Effector memory CD8-positive, alpha-beta T cell (primary cell): ENCODE measurements at regions not wholly inside any gene's neighbourhood (a gene's known extent, or its start where the extent isn't known, plus 50 kb on each side); places are given as distances from the start of the nearest gene placed in this dataset.
"Not testable (repeated sequence)": the region's sequence is repeated elsewhere in the genome, so short reads cannot be mapped to it uniquely, and the experiment has no call there.

Experiments used
- ATAC-seq: fragments of 150-1000 bp; cut with Tn5 transposase; replicated peaks from 2 replicates; pipeline ENCODE4 v1.10.0; 2021; ENCODE audit warnings: mild to moderate bottlenecking, moderate library complexity
- DNase-seq, 3 experiments: peaks; one replicate each; pipeline ENCODE4 v3.0.0; 2021
- H3K27ac Mint-ChIP-seq, 2 donors: one replicate each; pipeline ENCODE4 v1.8.0; 2022; ENCODE audit warnings: mild to moderate bottlenecking in 2 of 2, mixed read lengths in 2 of 2, moderate library complexity in 2 of 2
- H3K27me3 Mint-ChIP-seq, 2 donors: one replicate each; pipeline ENCODE4 v1.8.0; 2022; ENCODE audit warnings: mixed read lengths in 2 of 2
- H3K36me3 Mint-ChIP-seq: one replicate; pipeline ENCODE4 v1.8.0; 2022; ENCODE audit warnings: mild to moderate bottlenecking, moderate library complexity, mixed read lengths; ENCODE audit not compliant: insufficient read depth
- H3K4me1 Mint-ChIP-seq, 2 donors: one replicate each; pipeline ENCODE4 v1.8.0; 2022; ENCODE audit warnings: low read depth in 2 of 2, mixed read lengths in 2 of 2
- H3K4me3 Mint-ChIP-seq, 2 donors: one replicate each; pipeline ENCODE4 v1.8.0; 2022; ENCODE audit warnings: mild to moderate bottlenecking in 2 of 2, mixed read lengths in 2 of 2, moderate library complexity in 2 of 2
- H3K9me3 Mint-ChIP-seq, 2 donors: one replicate each; pipeline ENCODE4 v1.8.0; 2022; ENCODE audit warnings: mixed read lengths in 2 of 2

DNA sequence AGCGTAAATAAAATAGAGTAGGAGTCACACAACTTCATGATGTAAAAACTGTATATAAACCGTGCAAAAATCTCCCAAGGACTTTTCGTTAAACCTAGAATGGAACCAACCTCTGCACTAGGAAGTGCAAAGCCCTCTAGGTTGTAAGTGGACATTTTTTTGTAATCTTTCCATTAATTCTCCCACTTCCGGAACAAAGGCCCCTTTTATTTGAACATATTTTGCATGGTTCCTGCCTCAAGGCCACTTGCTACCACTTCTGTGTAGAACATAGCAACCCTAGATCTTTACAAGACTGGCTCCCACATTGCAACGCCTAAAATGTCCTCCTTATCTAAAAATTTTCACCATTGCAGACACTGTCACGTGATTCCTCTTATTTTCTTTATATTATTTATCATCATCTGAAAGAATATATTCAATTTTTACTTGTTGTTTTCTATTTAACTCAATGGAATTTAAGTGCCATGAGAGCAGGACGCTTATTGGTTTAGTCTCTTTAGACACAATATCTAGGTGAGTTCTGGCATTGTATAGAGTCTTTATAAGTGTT, 249.6 kb upstream of the TMEFF2 start:
- Mint-ChIP-seq H3K9me3 (peaks cover 1 to 7% of the 10 kb centered on the region in 2 donors), H3K27me3 (no peaks in the 10 kb centered on the region), H3K36me3 (no peaks in the 10 kb centered on the region), H3K4me3 (no peak overlapping the region), H3K27ac (no peak overlapping the region), H3K4me1 (no peaks in the 10 kb centered on the region)
- DNase-seq (no peak), ATAC-seq (no peak)

DNA sequence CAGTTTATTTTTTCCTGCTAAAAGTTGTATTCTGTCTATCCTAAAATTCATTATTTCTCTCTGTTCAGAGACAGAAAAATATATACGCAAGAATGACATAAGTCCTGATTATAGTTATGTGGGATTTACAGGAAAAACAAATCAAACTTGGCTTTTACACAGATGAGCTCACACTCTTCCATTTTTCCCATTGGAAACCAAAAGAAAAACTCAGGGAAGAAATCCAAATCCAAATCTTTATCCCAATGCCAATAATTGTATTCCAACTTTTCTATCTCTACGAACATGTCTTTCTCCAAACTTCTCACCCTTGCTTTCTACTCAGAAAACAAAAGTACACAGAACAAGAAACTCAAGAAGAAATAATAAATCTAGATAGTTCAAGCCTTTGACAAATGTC, 249.1 kb upstream of the TMEFF2 start:
- ATAC-seq: no peak
- H3K4me3 Mint-ChIP-seq: no peak overlapping the region
- no peak overlapping the region for H3K27ac Mint-ChIP-seq
- no peaks in the 10 kb centered on the region for H3K4me1 Mint-ChIP-seq
- H3K27me3 Mint-ChIP-seq: no peaks in the 10 kb centered on the region
- H3K9me3 Mint-ChIP-seq: peaks cover 1 to 7% of the 10 kb centered on the region in 2 donors
- DNase-seq: no peak
- H3K36me3 Mint-ChIP-seq: no peaks in the 10 kb centered on the region

- no peak for ATAC-seq
- Mint-ChIP-seq H3K36me3 (no peaks in the 10 kb centered on the region), H3K4me3 (no peak overlapping the region), H3K27ac (no peak overlapping the region), H3K27me3 (no peaks in the 10 kb centered on the region), H3K4me1 (no peaks in the 10 kb centered on the region), H3K9me3 (peaks cover 0 to 1% of the 10 kb centered on the region in 2 donors)
- no peak for DNase-seq
Measured at GRCh38 chr2:192438239-192438638, 243.5 kb upstream of the TMEFF2 start.

DNA sequence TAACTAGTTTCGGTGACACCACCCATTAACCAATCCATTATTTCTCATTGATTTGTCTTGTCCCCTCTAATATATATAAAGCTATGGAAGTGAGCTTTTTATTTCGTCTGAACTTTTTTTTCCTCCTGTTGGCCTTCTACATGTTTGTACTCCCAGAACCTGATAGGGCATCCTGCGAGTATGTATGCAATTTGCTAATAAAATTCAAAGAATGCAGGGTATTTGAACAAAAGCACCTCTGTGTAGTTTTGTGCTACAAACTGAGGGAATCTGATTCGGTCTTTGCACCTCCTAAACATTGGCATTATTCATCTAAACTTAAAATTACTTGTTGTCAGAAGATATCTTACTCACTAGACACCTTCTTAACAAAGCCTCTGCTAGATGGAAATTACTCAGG, 242.9 kb upstream of the TMEFF2 start:
- DNase-seq (no peak), ATAC-seq (no peak)
- no peak overlapping the region for H3K4me3 Mint-ChIP-seq
- H3K9me3 Mint-ChIP-seq: peaks cover 0 to 1% of the 10 kb centered on the region in 2 donors
- H3K4me1 Mint-ChIP-seq: no peaks in the 10 kb centered on the region
- H3K27ac Mint-ChIP-seq: no peak overlapping the region
- no peaks in the 10 kb centered on the region for H3K36me3 Mint-ChIP-seq
- no peaks in the 10 kb centered on the region for H3K27me3 Mint-ChIP-seq

DNA sequence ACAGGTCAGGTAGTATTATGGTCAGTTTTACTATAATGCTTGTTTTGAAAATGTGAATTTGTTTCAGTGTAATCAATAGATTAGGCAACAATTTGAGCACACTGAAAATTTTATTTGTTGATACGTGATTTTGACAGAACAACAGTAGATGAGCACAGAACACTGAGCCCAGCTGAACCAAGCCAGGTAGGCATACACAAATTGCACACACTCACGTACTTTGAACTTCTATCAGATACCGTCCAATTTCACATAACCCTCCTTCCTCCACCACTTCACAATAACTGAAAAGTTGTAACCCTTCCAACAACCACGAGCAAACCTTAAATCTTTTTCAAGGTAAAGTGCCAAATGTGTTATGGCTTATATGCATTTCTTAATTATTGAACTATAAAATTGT, 229.5 kb upstream of the TMEFF2 start:
- no peak overlapping the region for H3K4me3 Mint-ChIP-seq
- no peak overlapping the region for H3K27ac Mint-ChIP-seq
- DNase-seq (no peak), ATAC-seq (no peak)
- peaks cover 4 to 7% of the 10 kb centered on the region in 2 donors for H3K9me3 Mint-ChIP-seq
- no peaks in the 10 kb centered on the region for H3K4me1 Mint-ChIP-seq
- no peaks in the 10 kb centered on the region for H3K36me3 Mint-ChIP-seq
- H3K27me3 Mint-ChIP-seq: no peaks in the 10 kb centered on the region

- H3K36me3 Mint-ChIP-seq: no peaks in the 10 kb centered on the region
- H3K4me3 Mint-ChIP-seq: no peak overlapping the region
- no peak for ATAC-seq
- no peak for DNase-seq
- H3K4me1 Mint-ChIP-seq: no peaks in the 10 kb centered on the region
- peaks cover 0 to 3% of the 10 kb centered on the region in 2 donors for H3K9me3 Mint-ChIP-seq
- H3K27me3 Mint-ChIP-seq: no peaks in the 10 kb centered on the region
- H3K27ac Mint-ChIP-seq: no peak overlapping the region
Measured at GRCh38 chr2:192419786-192420185, 225.1 kb upstream of the TMEFF2 start.

GRCh38 chr2:192416060-192416459, 221.3 kb upstream of the TMEFF2 start:
- Mint-ChIP-seq H3K4me3 (no peak overlapping the region), H3K36me3 (no peaks in the 10 kb centered on the region), H3K9me3 (peaks cover 5 to 8% of the 10 kb centered on the region in 2 donors), H3K4me1 (no peaks in the 10 kb centered on the region), H3K27ac (no peak overlapping the region), H3K27me3 (no peaks in the 10 kb centered on the region)
- DNase-seq: no peak
- ATAC-seq: no peak

DNA sequence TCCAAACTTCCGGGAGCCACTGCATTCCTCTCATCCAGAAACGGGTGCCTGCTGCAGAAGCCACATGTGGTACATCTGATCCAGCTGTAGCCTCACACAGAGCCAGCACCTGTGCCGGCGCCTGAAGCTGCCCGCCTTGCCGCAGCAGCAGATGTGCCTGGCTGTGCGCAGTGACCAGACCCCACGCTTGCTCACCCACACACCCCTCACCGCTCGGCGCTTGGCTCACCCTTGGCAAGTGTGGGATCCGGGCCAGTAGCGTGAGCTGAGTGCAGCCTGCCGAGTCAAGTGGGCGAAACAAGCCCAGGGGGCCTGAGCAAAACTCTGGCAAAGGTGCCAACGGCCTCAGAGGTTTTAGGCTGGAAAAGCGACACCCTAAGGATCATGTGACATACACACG, 220.1 kb upstream of the TMEFF2 start:
- no peaks in the 10 kb centered on the region for H3K36me3 Mint-ChIP-seq
- H3K9me3 Mint-ChIP-seq: peaks cover 2 to 8% of the 10 kb centered on the region in 2 donors
- H3K4me1 Mint-ChIP-seq: no peaks in the 10 kb centered on the region
- DNase-seq (no peak), ATAC-seq (no peak)
- no peaks in the 10 kb centered on the region for H3K27me3 Mint-ChIP-seq
- H3K4me3 Mint-ChIP-seq: no peak overlapping the region
- no peak overlapping the region for H3K27ac Mint-ChIP-seq

DNA sequence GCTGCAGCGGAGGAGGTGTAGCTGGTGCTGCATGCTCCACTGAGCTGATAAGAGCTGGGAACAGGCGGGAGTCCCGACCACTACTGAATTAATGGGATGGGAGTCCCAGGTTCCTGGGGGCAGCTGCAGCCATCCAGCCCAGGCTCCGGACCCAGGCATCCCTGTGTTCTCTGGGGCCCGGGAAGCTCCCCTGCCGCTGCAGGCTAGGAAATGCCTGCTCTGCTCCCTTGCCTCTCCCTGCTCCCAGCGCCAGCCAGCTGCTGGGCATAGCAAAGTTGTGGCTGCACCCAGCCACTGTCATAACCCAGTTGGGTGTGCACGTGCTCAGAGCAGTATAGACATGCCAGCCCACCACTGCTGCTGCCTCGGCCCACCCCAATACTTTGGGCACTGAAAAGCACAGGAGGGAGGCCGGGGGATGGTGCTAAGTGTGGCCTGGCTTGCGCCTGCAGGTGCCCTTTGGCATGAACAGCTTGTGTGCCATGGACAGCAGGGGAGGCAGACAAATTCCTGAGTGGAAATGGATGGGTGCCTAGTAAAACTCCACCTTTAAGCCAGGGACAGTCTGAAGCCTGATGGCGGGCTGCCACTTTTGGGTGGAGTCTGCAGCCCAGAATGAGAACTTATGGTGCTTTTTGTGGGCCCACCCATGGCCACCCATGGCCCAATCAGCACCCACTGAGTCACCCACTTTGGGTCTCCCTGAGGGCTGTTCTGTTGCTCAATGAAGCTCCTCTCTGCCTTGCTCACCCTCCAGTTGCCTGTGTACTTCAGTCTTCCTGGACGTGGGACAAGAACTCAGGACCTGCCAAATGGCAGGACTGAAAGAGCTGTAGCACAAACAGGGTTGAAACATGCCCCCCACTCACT, 219.3 kb upstream of the TMEFF2 start:
- no peak overlapping the region for H3K4me3 Mint-ChIP-seq
- DNase-seq (no peak), ATAC-seq (no peak)
- no peaks in the 10 kb centered on the region for H3K27me3 Mint-ChIP-seq
- no peaks in the 10 kb centered on the region for H3K4me1 Mint-ChIP-seq
- no peak overlapping the region for H3K27ac Mint-ChIP-seq
- no peaks in the 10 kb centered on the region for H3K36me3 Mint-ChIP-seq
- H3K9me3 Mint-ChIP-seq: peaks cover 2 to 8% of the 10 kb centered on the region in 2 donors

DNA sequence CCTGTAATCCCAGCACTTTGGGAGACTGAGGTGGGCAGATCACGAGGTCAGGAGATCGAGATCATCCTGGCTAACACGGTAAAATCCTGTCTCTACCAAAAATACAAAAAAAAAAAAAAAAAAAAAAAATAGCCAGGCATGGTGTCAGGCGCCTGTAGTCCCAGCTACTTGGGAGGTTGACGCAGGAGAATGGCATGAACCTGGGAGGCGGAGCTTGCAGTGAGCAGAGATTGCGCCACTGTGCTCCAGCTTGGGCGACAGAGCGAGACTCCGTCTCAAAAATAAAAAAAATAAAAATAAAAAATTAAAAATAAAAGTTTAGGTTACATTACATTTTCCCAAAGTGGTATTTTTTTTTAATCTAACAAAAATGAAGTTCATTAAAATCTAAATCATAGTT, 218.1 kb upstream of the TMEFF2 start:
- not testable (repeated sequence) for H3K4me3 Mint-ChIP-seq, H3K27ac Mint-ChIP-seq, H3K9me3 Mint-ChIP-seq, ATAC-seq, H3K36me3 Mint-ChIP-seq, H3K4me1 Mint-ChIP-seq, H3K27me3 Mint-ChIP-seq, DNase-seq

DNA sequence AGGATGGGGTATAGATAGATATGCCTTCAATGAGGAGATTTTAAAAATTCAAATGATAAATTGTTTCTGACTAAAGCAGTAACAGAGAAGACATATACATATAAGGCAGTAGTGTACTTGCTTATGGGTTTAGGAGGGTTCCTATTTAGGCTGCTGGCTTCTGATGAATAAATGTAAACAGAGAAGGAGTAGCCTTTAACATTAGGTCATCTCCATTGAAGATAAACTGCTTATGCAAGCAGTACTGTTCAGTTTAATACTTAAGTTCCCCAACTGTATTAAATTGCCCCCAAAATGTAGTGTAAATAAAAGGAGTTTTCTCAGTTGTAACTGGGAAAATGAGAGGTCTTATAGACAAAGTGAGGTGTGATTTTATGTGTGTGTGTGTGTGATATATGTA, 217.7 kb upstream of the TMEFF2 start:
- ATAC-seq: no peak
- peaks cover 2 to 8% of the 10 kb centered on the region in 2 donors for H3K9me3 Mint-ChIP-seq
- no peaks in the 10 kb centered on the region for H3K27me3 Mint-ChIP-seq
- H3K27ac Mint-ChIP-seq: no peak overlapping the region
- H3K4me1 Mint-ChIP-seq: no peaks in the 10 kb centered on the region
- DNase-seq: no peak
- no peak overlapping the region for H3K4me3 Mint-ChIP-seq
- no peaks in the 10 kb centered on the region for H3K36me3 Mint-ChIP-seq

DNA sequence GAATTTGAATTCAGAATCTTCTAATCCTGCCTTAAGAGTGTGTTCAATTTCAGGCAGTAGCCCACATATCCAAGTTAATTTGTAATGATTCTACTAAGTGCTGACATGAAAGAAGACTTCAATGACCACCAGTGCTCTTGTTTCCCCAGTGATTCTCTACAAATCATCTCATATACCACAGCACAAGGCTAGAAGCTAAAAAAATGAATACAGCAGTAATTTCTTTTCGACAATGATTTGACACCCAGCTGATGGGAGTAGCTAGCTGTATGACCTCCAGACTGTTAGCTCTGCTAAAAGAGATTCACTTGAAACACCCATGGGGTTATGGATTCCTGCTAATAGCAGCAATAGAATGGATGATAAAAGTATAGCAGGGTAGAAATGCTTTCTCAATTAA, 217.0 kb upstream of the TMEFF2 start:
- Mint-ChIP-seq H3K4me3 (no peak overlapping the region), H3K27me3 (no peaks in the 10 kb centered on the region), H3K4me1 (no peaks in the 10 kb centered on the region), H3K27ac (no peak overlapping the region), H3K36me3 (no peaks in the 10 kb centered on the region), H3K9me3 (peaks cover 2 to 8% of the 10 kb centered on the region in 2 donors)
- no peak for ATAC-seq
- no peak for DNase-seq

GRCh38 chr2:192410319-192410718, 215.6 kb upstream of the TMEFF2 start:
- Mint-ChIP-seq H3K36me3 (no peaks in the 10 kb centered on the region), H3K27ac (no peak overlapping the region), H3K4me3 (no peak overlapping the region), H3K27me3 (no peaks in the 10 kb centered on the region), H3K4me1 (no peaks in the 10 kb centered on the region), H3K9me3 (peaks cover 2 to 8% of the 10 kb centered on the region in 2 donors)
- ATAC-seq: no peak
- no peak for DNase-seq

- no peak for DNase-seq
- H3K9me3 Mint-ChIP-seq: peaks cover 6 to 13% of the 10 kb centered on the region in 2 donors
Measured at GRCh38 chr2:192407692-192408091, 213.0 kb upstream of the TMEFF2 start.

More at GRCh38 chr2:192407692-192408091, 213.0 kb upstream of the TMEFF2 start:
- Mint-ChIP-seq H3K27me3 (no peaks in the 10 kb centered on the region), H3K36me3 (no peaks in the 10 kb centered on the region), H3K4me1 (no peaks in the 10 kb centered on the region), H3K27ac (no peak overlapping the region), H3K4me3 (no peak overlapping the region)
- no peak for ATAC-seq
